Aorta (tissue), 5 donors: ENCODE measurements at regions not wholly inside any gene's neighbourhood (a gene's known extent, or its start where the extent isn't known, plus 50 kb on each side); places are given as distances from the start of the nearest gene placed in this dataset.
"Not testable (repeated sequence)": the region's sequence is repeated elsewhere in the genome, so short reads cannot be mapped to it uniquely, and the experiment has no call there.

Experiments
- ATAC-seq: fragments of 200-7000 bp; cut with Tn5 transposase; one replicate; pipeline ENCODE4 v1.9.1; 2022; ENCODE audit warnings: moderate library complexity; ENCODE audit not compliant: low FRiP score
- DNase-seq, 2 donors: peaks; one replicate each; pipeline ENCODE4 v3.0.0-alpha.2; 2020
- H3K27ac ChIP-seq, 2 donors: one replicate each; pipeline ENCODE4 v1.5.1; 2013; ENCODE audit warnings: low read length in 2 of 2, mild to moderate bottlenecking in 2 of 2, moderate library complexity in 2 of 2, control low read depth in 1 of 2, inconsistent platforms in 1 of 2, low read depth in 1 of 2
- H3K27me3 ChIP-seq, 2 donors: one replicate each; pipeline ENCODE4 v1.6.1; 2013; ENCODE audit warnings: control low read depth in 1 of 2, low read length in 1 of 2, mild to moderate bottlenecking in 1 of 2, moderate library complexity in 1 of 2; ENCODE audit not compliant: insufficient read depth in 2 of 2, control insufficient read depth in 1 of 2
- H3K36me3 ChIP-seq, 2 donors: one replicate each; pipeline ENCODE4 v1.6.1; 2013; ENCODE audit warnings: control low read depth in 1 of 2, low read length in 1 of 2, mild to moderate bottlenecking in 1 of 2; ENCODE audit not compliant: insufficient read depth in 2 of 2, control insufficient read depth in 1 of 2
- H3K4me1 ChIP-seq, 2 donors: one replicate each; pipeline ENCODE4 v1.6.1; 2013; ENCODE audit warnings: low read length in 2 of 2, control low read depth in 1 of 2, mild to moderate bottlenecking in 1 of 2, moderate library complexity in 1 of 2; ENCODE audit not compliant: insufficient read depth in 2 of 2, control insufficient read depth in 1 of 2
- H3K4me3 ChIP-seq, 2 donors: one replicate each; pipeline ENCODE4 v1.5.1; 2013; ENCODE audit warnings: low read length in 2 of 2, control low read depth in 1 of 2, mild to moderate bottlenecking in 1 of 2
- H3K9me3 ChIP-seq: one replicate; pipeline ENCODE4 v1.6.1; 2013; ENCODE audit warnings: mild to moderate bottlenecking, low read length; ENCODE audit not compliant: control insufficient read depth
- WGBS, 2 donors: extraction: QIAGEN DNeasy Blood & Tissue Kit; methylation state at CpG; one replicate each; pipeline ENCODE4 v1.1.7; 2013; 5-methylcytosine and 5-hydroxymethylcytosine counted together
- intact Hi-C, 2 donors: fragments of 100-400 bp; cut with DNase I; formaldehyde crosslinking; loops; one replicate each; pipeline versions ENCODE4 v1.14.2 to v1.15.0; 2022
- donor health status: healthy with polysubstance abuse.
- donor health status: Bipolar disorder and iron deficiency.
- donor health status: DM: no; HTN: no; CAD: no.
- donor health status: DM: no; HTN: no; CAD: no.
- donor health status: DM: yes; HTN: yes; CAD: no.

DNA sequence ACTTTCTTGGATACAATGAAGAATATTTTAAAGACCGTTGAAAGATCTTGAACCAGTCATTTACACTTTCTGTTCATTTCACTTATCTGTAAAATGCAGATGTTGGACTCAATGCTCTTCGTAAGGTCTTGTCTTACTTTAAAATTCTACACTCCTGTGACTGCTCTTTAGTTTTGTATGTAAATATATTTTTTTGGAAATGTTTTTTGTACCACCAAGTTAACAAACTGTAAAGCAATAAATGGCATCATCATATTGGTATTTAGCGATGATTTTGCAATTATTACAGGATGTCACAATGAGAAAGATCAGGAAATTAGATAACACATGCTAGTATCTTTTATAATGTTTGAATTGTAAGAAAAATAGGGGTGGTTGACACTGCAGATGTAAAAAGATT is 80.8 kb upstream of the GNAQ start:
- Histone ChIP-seq H3K4me3 (no peak overlapping the region), H3K9me3 (no peaks in the 10 kb centered on the region), H3K4me1 (no peaks in the 10 kb centered on the region), H3K27ac (no peak overlapping the region), H3K27me3 (no peaks in the 10 kb centered on the region), H3K36me3 (no peaks in the 10 kb centered on the region)
- ATAC-seq (no peak), DNase-seq (no peak)
- 91 to 92% methylated on average over 3 of the region's 3 CpGs for WGBS, 2 donors
- intact Hi-C loops = no loop called here

DNA sequence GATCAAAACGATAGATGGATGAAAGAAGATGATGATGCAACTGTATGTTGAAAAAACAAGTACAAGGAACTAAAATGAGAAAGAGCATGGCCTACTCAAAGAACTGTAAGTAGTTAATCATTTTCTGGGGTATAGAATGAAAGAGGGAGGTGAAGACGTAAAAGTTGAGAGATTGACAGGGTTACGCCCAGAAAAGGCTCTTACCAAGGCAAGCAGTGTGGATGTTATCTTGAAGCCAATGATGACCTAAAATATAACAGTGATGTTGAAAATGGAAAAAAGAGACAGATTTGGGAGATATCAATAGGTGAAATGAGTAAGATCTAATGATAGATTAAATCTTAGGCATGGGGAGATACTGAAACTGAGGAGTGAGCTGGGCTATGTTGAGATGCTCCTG is 80.4 kb upstream of the GNAQ start:
- H3K9me3 ChIP-seq = no peaks in the 10 kb centered on the region
- H3K36me3 ChIP-seq = no peaks in the 10 kb centered on the region
- no peak overlapping the region for H3K4me3 ChIP-seq
- no peaks in the 10 kb centered on the region for H3K4me1 ChIP-seq
- 86 to 90% methylated on average over 3 of the region's 3 CpGs for WGBS, 2 donors
- no peaks in the 10 kb centered on the region for H3K27me3 ChIP-seq
- ATAC-seq (no peak), DNase-seq (no peak)
- intact Hi-C loops = no loop called here
- no peak overlapping the region for H3K27ac ChIP-seq

DNA sequence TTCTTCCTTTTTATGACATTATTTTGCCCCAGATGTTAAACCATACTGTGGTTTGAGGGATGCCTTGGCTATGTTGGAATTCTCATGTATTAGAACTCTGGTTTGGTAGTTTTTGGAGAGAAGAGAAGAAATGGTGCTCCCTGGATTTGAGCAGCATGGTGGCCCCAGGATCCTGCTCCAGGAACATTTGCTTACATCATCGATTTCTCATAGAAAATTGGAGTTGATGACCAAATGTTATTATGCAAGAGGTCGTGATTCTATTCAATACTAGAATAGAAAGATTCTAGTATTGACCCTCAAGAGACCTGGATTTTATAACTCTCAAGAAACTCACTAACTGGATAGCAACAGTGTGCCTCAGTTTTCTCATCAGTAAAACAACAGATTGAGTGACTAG is 77.5 kb upstream of the GNAQ start:
- intact Hi-C loops = no loop called here
- Histone ChIP-seq H3K9me3 (no peaks in the 10 kb centered on the region), H3K4me3 (no peak overlapping the region), H3K27ac (no peak overlapping the region), H3K27me3 (no peaks in the 10 kb centered on the region), H3K4me1 (no peaks in the 10 kb centered on the region), H3K36me3 (no peaks in the 10 kb centered on the region)
- no peak for DNase-seq
- 77 to 87% methylated on average over 2 of the region's 2 CpGs for WGBS, 2 donors
- no peak for ATAC-seq

DNA sequence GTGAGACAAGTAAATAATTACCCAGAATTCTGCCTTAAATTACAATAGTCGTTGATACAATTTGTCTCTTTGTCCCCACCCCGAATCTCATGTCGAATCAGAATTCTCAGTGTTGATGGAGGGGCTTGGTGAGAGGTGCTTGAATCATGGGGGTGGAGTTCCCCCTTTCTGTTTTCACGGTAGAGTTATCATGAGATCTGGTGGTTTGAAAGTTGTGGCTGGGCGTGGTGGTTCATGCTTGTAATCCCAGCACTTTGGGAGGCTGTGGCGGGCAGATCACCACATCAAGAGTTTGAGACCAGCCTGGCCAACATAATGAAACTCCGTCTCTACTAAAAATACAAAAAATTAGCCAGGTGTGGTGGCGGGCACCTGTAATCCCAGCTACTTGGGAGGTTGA is 75.0 kb upstream of the GNAQ start:
- intact Hi-C loops, DNase-seq: not testable (repeated sequence)
- WGBS, 2 donors = 87 to 88% methylated on average over 8 of the region's 8 CpGs

DNA sequence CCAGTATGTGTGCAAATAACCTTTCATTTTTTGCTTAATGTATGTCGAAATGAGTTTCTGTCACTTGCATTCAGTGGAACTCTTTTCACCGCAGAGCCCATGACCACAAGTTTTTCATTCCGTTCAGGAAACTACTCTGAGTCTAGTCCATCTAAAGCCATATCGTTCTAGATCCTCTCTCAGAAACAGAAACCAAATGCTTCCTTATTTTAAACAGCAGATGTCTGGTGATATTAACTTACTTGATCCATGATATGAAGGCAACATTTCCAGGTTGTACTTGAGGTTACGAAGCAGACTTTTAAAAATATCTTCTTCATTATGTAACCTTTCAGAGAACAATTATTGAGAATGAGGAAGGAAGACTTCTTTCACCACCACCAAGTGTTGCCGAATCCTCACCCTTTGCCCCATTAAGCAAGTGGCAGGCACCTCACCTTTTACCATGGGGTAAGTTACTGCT is 72.4 kb upstream of the GNAQ start:
- no peak for ATAC-seq
- H3K27ac ChIP-seq = no peak overlapping the region
- intact Hi-C loops = no loop called here
- H3K4me3 ChIP-seq = no peak overlapping the region
- WGBS, 2 donors = 79 to 87% methylated on average over 6 of the region's 6 CpGs
- H3K9me3 ChIP-seq = peaks cover 1% of the 10 kb centered on the region
- DNase-seq = no peak
- no peaks in the 10 kb centered on the region for H3K27me3 ChIP-seq
- no peaks in the 10 kb centered on the region for H3K36me3 ChIP-seq
- H3K4me1 ChIP-seq = no peaks in the 10 kb centered on the region

More for the DNA sequence above, 75.0 kb upstream of the GNAQ start:
- H3K4me3 ChIP-seq, H3K27ac ChIP-seq, H3K36me3 ChIP-seq, H3K27me3 ChIP-seq, ATAC-seq, H3K9me3 ChIP-seq, H3K4me1 ChIP-seq: not testable (repeated sequence)

DNA sequence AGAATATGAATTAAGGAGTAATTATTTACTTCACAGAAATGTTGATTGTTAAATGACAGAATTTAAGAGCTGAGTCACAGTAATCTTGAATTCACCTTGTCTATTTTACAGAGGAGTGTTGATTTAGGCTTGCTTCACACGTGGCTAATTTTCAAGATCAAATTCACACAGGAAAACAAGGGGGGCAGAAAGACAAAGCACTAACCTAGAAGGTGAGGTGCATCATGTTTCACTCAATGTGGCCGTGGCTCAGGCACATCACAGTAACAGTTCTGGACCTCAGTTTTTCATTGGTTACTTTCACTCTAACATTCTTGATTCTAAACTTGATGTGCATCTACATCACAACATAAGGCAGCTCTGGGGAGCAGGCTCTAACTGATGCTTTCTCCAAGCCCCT is 69.6 kb upstream of the GNAQ start:
- no peak for ATAC-seq
- intact Hi-C loops = no loop called here

DNA sequence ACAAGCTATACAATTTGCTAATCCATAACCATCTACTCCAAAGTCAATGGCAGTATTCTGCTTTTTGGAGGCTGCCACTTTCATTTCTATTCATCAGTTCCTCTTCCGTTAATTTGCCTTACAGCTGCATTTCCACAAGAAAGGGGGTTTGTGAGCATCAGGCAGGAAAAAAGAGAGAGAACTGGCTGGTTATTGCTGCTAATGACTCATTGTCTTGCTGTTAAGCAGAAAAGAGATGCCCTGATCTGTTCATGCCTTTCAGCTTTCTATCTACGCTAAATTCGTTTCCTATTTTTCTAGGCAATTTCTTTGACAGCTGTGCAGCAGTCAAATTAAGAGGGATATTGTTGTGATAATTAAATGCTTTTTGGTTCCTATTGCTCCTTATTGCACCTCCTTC is 65.9 kb upstream of the GNAQ start:
- no peak for ATAC-seq
- DNase-seq = no peak
- Histone ChIP-seq H3K4me3 (no peak overlapping the region), H3K27ac (no peak overlapping the region), H3K27me3 (no peaks in the 10 kb centered on the region), H3K9me3 (peaks cover 1% of the 10 kb centered on the region), H3K4me1 (no peaks in the 10 kb centered on the region), H3K36me3 (no peaks in the 10 kb centered on the region)
- intact Hi-C loops = no loop called here
- WGBS, 2 donors = 57 to 63% methylated on average over 3 of the region's 3 CpGs

More for the DNA sequence above, 69.6 kb upstream of the GNAQ start:
- Histone ChIP-seq H3K4me1 (no peaks in the 10 kb centered on the region), H3K9me3 (peaks cover 1% of the 10 kb centered on the region), H3K36me3 (no peaks in the 10 kb centered on the region), H3K27me3 (no peaks in the 10 kb centered on the region), H3K27ac (no peak overlapping the region), H3K4me3 (no peak overlapping the region)
- WGBS, 2 donors = 32% methylated on average over 2 of the region's 2 CpGs
- no peak for DNase-seq

DNA sequence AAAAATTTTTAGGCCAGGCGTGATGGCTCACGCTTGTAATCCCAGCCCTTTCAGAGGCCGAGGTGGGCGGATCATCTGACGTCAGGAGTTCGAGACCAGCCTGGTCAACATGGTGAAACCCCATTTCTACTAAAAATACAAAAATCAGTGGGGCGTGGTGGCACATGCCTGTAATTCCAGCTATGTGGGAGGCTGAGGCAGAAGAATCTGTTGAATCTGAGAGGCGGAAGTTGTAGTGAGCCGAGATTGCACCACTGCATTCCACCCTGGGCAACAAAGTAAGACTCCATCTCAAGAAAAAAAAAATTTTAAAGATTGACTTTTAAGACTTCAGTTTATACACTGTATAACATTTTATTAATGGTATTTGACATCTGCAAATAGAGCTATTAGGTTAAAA is 60.1 kb upstream of the GNAQ start:
- Histone ChIP-seq H3K4me3 (no peak overlapping the region), H3K27ac (no peak overlapping the region), H3K9me3 (no peaks in the 10 kb centered on the region), H3K4me1 (no peaks in the 10 kb centered on the region), H3K27me3 (no peaks in the 10 kb centered on the region), H3K36me3 (no peaks in the 10 kb centered on the region)
- intact Hi-C loops = no loop called here
- WGBS, 2 donors = 85 to 87% methylated on average over 9 of the region's 9 CpGs
- no peak for DNase-seq
- ATAC-seq = no peak

DNA sequence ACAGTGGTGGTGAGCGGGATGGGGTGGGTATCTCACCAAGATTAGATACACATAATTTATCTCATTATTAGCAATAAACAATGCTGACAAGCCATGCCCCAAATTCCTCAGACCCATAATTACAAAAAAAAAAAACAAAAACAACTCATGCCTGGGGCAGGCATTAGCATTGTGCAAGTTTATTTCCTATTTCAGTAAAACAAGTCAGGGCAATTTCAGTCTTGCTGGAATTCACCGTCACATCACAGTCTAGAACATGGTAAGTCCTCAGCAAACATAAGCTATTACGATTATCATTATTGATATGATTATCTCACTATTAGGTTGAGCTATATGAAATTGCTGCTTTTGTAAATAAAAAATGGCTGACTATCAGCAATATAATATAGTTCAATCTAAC is 57.5 kb upstream of the GNAQ start:
- no peak for ATAC-seq
- Histone ChIP-seq H3K4me1 (no peaks in the 10 kb centered on the region), H3K27ac (no peak overlapping the region), H3K27me3 (no peaks in the 10 kb centered on the region), H3K9me3 (no peaks in the 10 kb centered on the region), H3K4me3 (no peak overlapping the region), H3K36me3 (no peaks in the 10 kb centered on the region)
- WGBS, 2 donors = 75 to 98% methylated on average over 3 of the region's 3 CpGs
- DNase-seq = no peak
- intact Hi-C loops = loop anchor here in 1 of 2 donors (10.0 kb wide), 1 partner anchor 56 kb away; no protein-coding TSS in a partner anchor
